Testis (tissue), 2 donors: ENCODE measurements at regions not wholly inside any gene's neighbourhood (a gene's known extent, or its start where the extent isn't known, plus 50 kb on each side); places are given as distances from the start of the nearest gene placed in this dataset.

Source experiments
- CTCF ChIP-seq, 3 experiments: fragments of 450-650 bp in 2 of 3; fragments of 200-600 bp in 1 of 3; sonication (generic) in 1 of 3; IDR thresholded peaks; one replicate each; pipeline ENCODE4 v1.5.1; 2016 to 2019; ENCODE audit warnings: antibody characterized with exemption in 3 of 3, mild to moderate bottlenecking in 2 of 3, moderate library complexity in 1 of 3
- POLR2A ChIP-seq: fragments of 450-650 bp; IDR thresholded peaks from one replicate; pipeline ENCODE4 v1.6.1; 2017; ENCODE audit warnings: antibody characterized with exemption, mild to moderate bottlenecking, moderate library complexity

GRCh38 chr11:103696123-103696522, 340.3 kb upstream of the DDI1 start:
- TF ChIP-seq CTCF (IDR thresholded peaks at IDR 0.05) (no peak), POLR2A (no peak)
